AG09319 (cell line): ENCODE measurements at regions not wholly inside any gene's neighbourhood (a gene's known extent, or its start where the extent isn't known, plus 50 kb on each side); places are given as distances from the start of the nearest gene placed in this dataset.

ENCODE experiments used
- DNase-seq: peaks from one replicate; pipeline ENCODE4 v3.0.0-alpha.2; 2010; ENCODE audit warnings: low read depth; ENCODE audit errors: extremely low read depth
- CTCF ChIP-seq: IDR thresholded peaks from 2 replicates; pipeline ENCODE4 v1.5.1; 2011; ENCODE audit warnings: low read depth, mild to moderate bottlenecking, inconsistent platforms, low read length, moderate library complexity

GRCh38 chr14:97280526-97280925, 483.3 kb downstream of the VRK1 start:
- TF ChIP-seq CTCF = no peak
- no peak for DNase-seq

GRCh38 chr14:97281741-97282140, 484.6 kb downstream of the VRK1 start:
- no peak for DNase-seq
- no peak for TF ChIP-seq CTCF

GRCh38 chr14:97282210-97283004, 485.2 kb downstream of the VRK1 start:
- no peak for TF ChIP-seq CTCF
- no peak for DNase-seq

GRCh38 chr14:97283005-97283403, 485.8 kb downstream of the VRK1 start:
- TF ChIP-seq CTCF = no peak

GRCh38 chr14:97283426-97283825, 486.2 kb downstream of the VRK1 start:
- DNase-seq = no peak
- no peak for TF ChIP-seq CTCF

More at GRCh38 chr14:97283005-97283403, 485.8 kb downstream of the VRK1 start:
- no peak for DNase-seq

GRCh38 chr14:97283841-97284240, 486.7 kb downstream of the VRK1 start:
- no peak for DNase-seq
- TF ChIP-seq CTCF = no peak

- TF ChIP-seq CTCF = no peak
- no peak for DNase-seq
Measured at GRCh38 chr14:97287956-97288355, 490.8 kb downstream of the VRK1 start.
